Astrocyte (in vitro differentiated cells and primary cell): ENCODE measurements at regions not wholly inside any gene's neighbourhood (a gene's known extent, or its start where the extent isn't known, plus 50 kb on each side); places are given as distances from the start of the nearest gene placed in this dataset.

Source experiments
- CTCF ChIP-seq: IDR thresholded peaks from 2 replicates; pipeline ENCODE4 v1.5.1; 2011; ENCODE audit warnings: low read depth, mild to moderate bottlenecking, inconsistent platforms, low read length, moderate library complexity; ENCODE audit not compliant: insufficient read depth
- EZH2 ChIP-seq: IDR thresholded peaks from 2 replicates; pipeline ENCODE4 v1.6.1; 2012; ENCODE audit warnings: mild to moderate bottlenecking, low read length, inconsistent platforms; ENCODE audit not compliant: insufficient read depth

GRCh38 chr2:58709274-58709673 lies 468.1 kb upstream of the FANCL start:
- no peak for TF ChIP-seq CTCF
- TF ChIP-seq EZH2: no peak
